ENCODE measurements at regions not wholly inside any gene's neighbourhood (a gene's known extent, or its start where the extent isn't known, plus 50 kb on each side); places are given as distances from the start of the nearest gene placed in this dataset.

DNA sequence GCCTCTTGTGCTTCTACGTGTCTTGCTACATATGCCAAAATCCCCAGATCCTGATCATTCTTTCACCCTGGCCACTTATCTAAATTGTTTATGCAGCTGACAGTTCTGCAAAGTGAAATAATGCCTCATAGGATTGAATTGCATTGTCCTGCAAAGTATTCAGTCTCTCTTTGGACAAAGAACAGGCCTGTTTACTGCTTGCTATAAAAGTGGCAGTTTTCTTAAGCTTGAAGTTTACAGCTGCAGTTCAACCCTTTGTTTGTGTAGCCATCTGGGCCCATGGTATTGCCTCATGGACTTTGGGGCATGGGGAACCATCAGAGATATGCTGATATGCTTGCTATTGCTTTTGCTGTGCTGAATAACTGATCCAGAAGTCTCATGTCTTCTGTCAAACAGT, 523.2 kb downstream of the OTOL1 start:
- no peak for DNase-seq

DNA sequence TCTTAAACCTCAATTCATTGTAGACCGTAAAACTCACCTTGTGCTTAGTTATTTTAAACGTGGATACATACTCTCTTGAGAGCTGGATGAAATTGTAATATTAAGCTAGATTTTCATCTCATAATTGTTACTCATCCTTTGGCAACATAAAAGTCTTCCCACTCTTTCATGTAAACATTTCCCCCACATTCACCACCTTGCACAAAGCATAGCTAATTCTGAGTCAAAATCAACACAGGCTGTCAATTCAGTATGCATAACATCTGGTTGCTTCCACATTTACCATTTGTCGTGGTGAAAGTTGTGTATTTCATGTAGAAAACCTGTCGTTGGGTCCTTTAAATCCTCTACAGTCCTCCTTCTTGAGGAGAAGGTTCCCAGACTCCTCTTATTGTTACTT, 524.6 kb downstream of the OTOL1 start:
- no peak for DNase-seq

DNA sequence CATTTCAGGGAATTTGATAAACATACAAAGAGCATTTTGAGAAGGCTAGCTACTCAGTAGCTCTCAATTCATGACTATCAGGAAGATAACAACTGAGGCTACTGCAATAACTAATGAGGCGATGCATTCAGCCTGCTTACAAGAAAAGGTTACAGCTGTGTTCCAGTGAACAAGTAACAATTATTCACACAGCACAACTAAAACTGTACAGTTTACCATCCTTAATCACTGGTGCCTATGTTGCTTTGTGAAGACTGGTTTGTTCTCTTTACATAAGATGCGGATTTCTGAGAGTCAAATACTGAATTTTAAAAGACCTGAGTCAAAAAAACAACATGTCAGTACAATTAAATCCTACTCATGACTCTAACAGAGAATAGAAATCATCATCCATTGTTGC, 526.3 kb downstream of the OTOL1 start:
- DNase-seq, result no peak

DNA sequence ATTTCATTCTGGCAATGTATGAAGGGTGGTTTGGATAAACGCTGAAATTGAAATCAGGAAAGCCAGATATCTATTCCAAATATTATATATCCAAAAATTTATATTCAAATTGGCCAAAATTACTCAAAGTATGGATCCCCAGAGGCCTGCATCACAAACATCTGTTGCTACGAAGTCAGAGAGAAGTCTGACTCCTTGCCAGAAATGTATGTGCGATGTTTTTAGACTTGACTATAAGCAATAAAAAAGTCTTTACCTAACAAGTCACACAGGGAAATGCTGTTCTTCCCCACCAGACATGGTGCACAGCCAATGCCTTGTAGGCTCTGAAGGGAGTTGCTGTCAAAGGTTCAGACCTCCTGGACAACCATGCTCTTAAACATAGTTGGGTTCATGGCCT, 533.1 kb downstream of the OTOL1 start:
- DNase-seq, result no peak

DNA sequence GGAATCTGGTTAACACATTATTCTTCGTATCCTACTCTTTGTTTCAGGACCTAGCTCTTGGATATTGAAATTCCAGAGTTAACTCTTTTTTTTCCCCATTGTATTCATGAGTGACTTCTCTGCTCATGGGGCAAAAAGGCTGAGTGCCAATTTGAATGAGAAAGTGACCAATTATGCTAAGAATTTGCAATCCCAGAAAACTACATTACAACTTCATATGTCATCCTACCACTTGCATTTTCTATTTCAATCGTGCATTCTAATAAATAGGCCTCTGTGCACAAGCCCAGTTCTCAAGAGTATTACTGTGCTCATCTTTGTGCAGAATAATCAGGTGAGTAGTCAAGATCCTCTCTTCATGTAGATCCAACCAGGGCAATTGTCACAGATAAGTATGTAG, 537.8 kb downstream of the OTOL1 start:
- DNase-seq, result no peak

DNA sequence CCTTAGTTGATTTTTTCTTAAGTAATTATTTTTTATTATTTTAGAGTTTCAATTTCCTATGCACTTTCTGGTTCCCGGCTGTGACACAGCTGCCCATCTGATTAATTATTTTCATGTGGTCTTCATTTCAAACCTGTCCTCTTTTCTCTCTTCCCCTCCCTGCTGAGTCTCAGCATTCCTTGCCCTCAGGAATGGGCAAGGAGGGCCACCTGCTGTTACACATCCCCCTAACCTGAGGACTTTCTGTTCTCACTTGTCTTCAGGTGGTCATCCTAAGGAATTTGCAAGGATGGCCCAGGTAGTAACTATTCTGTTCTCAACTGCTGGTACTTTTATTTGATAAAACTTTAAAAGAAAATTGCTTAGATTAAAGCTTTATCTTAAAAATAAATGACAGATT, 545.0 kb downstream of the OTOL1 start:
- no peak for DNase-seq

DNA sequence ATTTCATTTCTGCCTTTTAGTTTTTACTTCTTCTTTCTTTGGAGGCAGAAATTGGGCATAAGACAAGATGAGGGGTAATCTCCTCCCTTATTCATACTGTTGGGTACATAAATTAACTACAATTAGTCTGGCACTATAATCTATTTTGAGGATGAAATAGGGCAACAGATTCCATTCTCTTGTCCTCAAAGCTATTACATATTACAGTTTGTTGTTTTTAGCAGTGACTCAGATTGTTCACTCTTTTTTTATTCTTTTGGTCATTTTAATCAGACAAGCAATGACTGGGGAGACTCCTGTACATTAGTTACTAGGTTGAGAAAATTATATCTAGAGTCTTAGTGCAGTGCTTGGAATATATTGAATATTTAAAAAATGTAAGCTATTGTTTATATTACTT, 556.0 kb downstream of the OTOL1 start:
- no peak for DNase-seq

DNA sequence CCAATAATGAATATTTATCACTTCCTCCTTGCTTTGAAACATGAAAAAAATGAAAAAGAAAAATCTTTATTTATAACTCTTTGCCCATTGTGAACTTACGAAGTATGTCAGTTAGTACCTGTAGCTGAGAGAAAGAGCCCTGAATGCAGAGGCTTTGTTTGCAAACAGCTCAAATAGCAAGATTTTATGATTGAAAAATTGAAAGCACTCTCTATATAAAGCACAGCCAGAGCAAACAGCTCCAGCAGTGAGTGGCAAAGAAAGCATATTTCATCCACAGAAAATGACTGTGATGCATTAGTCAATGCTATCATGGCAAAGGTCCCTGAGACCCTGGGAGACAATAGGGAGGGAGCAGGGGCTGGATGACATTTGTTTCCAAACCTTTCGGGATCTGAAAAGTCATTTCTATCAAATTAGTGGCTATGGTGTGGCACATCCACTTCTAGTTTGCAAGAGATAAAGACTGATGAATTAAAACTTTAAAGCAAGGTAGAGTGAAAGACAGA, 576.1 kb downstream of the OTOL1 start:
- DNase-seq, result no peak

DNA sequence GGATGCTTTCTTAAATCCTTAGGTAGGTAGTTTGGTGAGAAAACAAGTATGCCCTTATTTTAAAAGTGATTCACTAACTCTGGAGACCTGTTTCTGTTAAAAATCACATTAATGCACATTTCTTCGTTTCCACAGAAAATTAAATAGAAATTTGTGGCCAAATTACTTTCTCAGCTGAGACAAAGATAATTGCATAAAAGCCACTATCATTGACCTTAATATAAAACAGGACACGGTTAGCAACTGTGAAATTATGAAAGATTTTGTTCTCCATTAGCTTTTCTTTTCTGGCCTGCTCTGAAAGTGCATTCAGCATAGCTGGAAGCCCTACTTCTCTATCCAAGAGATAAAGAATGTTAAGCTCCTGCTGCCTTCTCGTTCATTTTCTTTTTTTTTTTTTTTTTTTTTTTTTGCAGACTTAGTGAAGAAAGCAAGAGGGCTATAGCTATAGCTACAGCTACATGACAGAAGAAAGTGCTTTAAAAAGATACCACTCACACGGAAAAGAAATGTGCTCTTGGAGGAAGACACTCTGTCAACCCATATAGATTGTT, 576.9 kb downstream of the OTOL1 start:
- DNase-seq, result no peak

DNA sequence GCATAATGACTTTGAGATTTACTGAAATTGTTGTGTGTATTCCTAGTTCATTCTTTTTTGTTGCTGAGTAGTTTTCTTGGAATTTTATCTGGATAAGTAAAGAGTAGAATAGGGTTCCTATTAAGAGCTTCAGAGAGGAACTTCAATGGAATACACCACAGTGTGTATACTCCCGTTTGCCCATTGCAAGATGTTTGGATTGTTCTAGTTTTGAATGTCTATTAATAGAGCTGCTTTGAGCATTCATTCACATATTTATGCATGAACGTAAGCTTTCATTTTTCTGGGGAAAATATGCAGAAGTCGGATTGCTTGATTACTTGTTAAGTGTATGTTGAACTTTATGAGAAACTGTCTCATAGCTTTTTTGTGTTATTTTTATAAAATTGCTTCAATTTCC, 580.5 kb downstream of the OTOL1 start:
- DNase-seq, result no peak

DNA sequence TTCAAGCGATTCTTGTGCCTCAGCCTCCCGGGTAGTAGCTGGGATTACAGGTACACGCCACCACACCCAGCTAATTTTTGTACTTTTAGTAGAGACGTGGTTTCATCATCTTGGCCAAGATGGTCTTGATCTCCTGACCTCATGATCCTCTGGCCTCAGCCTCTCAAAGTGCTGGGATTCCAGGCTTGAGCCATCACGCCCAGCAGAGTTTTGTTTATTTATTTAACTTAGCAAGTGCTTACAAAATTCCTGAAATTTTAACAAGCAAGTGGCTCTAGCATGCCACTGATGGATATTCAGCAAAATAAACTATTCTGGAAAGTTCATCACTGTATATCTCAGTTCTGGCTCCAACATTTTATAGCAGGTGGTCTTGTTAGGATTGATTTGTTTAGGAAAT, 585.9 kb downstream of the OTOL1 start:
- DNase-seq, result no peak

DNA sequence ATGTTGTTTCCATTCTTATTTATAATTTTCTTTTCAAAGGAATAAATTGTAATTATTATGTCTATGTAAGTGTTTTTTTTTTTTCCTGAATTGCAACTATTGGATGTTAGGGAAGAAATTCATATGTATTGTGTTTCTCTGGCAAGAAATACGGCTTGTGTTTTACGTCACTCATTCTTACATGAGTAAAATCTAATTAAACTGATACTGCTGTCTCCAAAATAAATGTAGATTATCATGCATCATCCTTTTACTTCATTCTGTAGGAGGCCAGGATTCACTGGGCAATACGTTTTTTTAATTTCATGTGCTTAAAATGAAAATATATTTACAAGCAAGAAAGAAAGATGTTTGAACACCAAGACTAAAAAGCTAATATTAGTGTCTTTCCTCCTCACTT, 590.8 kb downstream of the OTOL1 start:
- no peak for DNase-seq

DNA sequence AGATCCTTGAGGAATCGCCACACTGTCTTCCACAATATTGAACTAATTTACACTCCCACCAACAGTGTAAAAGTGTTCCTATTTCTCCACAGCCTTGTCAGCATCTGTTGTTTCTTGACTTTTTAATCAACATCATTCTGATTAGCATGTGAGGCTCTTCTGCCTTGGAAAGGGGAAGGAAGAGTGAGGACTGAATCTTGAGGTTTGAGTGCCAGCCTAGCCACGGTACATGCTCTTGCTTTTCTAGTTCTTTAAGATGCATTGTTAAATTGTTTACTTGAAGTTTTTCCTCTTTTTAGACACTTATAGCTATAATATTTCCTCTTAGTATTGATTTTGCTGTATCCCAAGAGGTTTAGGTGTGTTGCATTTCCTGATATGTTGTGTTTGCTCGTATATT, 596.1 kb downstream of the OTOL1 start:
- no peak for DNase-seq

DNA sequence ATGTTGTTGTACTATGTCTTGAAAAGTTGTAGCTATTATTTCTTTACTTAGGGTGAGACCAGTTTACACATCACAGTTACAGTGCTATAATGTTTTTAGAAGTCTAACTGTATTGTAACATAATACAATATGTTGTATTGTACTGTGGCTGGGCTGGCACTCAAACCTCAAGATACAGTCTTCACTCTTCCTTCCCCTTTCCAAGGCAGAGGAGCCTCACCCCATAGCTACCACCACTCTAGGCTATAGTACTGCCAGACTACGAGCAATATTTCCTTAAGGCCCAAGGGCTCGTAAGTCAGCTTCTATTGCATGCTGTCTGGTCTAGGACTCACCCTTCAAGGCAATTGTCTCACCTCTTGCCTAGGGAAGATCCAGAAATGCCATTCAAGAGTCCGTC, 597.7 kb downstream of the OTOL1 start:
- DNase-seq, result no peak

DNA sequence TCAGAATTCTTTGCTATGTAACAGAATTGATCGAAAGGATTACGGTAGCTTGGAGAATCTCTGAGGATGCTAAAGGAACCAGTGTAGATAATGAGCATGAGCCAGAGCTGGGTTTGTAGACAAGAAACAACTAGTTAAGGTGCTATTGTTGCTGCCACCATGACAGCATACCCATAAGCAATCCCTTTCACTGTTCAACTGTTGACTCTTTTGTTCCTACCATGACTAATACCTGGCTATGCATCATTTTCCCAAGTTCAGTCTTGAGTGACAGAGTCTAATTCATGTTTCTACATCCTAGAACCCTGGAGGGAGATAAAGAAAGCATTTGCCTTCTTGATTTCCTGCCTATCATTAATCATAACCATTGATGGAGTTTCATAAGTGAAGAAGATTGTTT, 600.3 kb downstream of the OTOL1 start:
- DNase-seq, result no peak

DNA sequence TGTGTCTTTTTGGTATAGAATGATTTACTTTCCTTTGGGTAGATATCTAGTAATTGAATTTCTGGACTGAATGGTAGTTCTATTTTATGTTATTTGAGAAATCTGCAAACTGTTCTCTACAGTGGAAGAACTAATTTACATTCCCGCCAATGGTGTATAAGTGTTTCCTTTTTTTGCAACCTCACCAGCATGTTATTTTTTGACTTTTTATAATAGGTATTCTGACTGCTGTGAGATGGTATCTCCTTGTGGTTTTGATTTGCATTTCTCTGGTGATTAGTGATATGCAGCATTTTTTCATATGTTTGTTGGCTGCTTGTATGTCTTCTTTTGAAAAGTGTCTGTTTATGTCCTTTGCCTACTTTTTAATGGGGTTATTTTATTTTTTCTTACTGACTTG, 607.2 kb downstream of the OTOL1 start:
- no peak for DNase-seq

DNA sequence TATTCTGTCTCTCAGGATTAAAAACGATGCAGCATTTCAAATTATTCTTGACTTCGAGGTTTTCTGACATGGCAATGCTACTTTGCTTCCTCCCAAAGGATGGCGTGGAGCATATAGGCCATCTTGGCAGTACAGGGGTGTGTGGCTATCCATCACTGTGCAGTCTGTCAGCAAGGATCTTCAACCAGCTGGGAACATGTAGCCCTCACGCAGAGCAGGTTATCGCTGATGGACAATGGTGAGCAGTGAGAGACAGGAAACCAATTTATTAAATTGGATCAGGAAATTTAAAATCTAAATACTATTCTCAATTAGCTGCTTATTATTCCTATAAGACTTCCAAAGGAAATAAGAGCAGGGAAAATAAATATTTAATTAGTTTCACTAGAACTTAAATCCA, 615.3 kb downstream of the OTOL1 start:
- no peak for DNase-seq

DNA sequence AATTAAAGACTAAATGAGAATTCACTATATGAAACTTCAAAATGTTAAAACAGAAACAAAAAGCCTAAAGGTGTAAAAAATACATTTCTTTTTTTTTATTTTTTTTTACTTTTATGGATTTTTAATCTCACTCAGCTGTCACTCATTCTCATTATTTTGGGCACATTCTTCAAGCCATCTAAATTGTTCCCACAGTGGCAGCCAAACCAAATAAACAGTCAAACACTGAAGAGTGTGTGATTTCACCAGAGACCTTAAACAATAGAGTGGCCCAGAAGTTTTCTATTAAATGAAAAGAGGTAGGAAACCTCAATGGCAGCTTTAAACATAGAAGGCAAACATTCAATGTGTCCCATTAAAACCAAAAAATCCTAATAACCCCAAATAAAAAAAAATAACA, 616.1 kb downstream of the OTOL1 start:
- DNase-seq, result no peak

DNA sequence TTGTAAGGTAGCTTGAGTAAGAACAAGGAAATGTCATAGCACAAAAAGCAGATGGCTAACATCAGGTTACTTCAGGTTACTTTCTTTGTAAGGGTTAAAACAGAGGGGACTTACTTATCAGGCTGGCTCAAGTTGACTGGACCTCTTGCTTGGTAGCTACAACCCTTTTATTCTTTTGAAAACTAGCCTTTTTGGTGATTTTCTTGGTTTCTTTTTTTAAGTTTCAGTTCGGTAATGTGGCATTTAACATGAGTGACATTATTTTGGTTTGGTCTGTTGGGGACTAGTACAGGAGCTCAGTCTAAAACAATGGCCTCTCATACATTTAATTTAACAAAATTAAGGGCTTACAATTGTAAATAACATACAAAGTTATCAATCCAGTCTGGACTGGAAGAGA, 621.4 kb downstream of the OTOL1 start:
- no peak for DNase-seq

DNA sequence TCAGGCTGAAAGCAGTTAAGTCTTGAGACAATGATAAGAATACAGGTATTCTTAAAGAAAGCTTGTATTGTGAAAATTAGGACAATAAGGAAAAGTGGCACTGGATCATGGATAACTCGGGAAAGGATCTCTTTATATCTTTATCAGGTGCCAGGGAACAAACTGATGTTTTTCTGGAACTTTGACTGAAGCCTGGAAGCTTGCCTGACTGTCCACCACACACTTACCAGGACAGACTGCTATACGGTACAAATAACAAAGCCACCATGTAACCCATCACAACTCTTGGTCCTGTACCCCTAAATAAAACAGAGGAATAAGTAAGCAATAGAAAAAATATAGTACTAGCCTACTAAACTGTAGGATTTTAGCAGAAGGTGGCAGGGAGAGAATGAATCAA, 623.0 kb downstream of the OTOL1 start:
- no peak for DNase-seq

DNA sequence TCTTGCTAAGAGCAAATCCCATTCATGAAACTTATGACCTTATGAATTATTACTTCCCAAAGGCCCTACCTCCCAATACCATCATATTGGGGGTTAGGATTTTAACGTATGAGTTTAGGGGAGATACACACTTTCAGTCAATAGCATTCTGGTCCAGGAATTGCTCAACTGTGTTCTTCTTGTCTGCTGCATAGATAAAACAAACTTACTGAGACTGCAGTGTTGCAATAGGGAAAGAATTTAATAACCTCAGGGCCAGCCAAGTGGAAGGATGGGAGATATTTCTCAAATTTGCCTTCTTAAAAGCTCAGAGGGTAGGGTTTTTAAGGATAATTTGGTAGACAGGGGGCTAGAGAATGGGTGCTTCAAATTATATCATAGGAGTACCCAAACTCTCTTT, 625.8 kb downstream of the OTOL1 start:
- no peak for DNase-seq

DNA sequence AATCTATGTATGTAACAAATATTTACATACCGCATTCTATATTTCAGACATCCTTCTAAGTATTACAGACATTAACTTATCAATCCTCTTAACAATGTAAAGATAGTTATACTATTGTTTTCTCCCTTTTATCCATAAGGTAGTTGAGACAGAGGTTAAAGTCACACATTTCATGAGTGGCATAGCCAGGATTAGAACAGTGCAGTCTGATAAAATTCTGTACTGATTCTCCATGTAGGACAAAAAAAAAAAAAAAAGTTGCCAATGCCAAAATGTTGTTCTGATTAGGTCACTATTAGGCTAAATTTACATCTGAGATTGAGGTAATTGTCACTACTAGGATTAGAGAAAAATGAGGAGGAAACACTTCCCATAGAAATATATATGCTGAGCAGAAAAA, 629.2 kb downstream of the OTOL1 start:
- no peak for DNase-seq

DNA sequence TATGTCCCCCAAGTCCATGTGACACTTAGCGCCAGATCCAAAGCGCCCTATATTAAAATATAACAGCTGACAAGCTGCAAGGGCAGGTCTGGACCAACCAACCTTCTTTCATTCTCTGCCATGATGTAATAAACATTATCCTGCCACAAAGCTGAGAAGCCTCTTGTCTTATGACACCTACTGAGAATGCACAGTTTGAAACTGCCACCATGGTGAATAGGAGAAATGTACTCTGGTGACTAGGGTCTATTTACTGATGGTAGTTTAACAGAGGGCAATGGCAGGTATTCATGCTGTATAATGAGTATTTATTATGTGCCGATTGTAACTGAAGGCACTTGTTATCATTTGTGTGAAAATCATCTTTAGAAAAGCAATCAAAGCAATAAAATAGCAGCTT, 634.0 kb downstream of the OTOL1 start:
- DNase-seq, result no peak

DNA sequence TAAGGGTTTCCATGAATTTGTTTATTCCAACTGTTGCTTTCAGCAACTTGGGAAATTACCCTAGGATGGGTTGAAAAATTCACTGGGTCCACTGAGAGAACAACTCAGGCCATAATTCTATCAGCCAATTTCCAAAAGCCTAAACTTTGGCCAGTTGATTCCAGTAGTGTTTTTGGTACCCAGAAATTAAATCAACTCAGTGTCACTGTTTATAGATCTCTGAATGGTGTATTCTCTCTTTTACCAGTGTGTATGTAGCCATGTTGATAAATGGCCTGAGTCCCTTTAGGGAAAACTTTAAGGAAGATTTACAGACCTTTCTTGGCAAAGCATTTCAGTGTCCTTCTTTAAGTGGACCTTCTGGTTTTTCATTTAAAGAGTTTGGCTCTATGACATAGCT, 636.4 kb downstream of the OTOL1 start:
- no peak for DNase-seq

DNA sequence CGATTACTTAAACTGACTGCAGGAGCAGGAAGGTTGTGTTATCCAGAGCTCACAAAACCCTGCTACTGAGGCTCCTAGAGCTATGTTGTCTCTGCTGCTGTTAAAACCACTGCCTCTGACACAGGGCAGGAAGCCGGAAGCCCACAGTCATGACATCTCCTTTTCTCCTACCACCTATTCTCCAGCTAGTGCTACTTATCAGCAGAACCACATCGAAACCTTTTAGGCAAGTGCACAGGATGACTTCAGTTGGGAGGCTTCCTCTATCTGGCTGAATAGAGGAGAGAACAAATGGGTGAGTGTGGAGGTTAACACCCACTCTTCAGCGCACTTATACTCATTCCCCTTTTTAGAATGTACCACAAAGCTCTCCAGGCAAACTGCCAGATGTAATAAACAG, 638.0 kb downstream of the OTOL1 start:
- DNase-seq, result no peak

DNA sequence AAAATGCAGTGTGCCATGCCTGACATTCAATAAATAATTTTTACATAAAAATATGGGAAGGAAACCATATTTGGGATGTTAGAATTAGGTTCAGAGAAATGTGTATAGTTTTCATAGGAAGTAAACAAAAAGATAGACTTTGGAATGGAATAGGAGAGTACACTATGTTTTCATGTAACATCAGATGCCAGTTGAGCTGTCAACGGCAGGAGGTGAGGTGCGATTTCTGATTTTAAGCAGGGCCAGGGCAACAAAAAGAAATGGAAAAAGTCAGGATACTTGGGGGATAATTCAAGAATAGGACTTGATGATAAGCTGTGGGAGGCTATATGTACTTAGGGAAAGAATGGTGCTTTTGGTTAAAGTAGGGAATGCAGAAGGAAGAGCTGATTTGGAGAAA, 639.5 kb downstream of the OTOL1 start:
- no peak for DNase-seq
